OCI-M1 (cell line): ENCODE measurements at regions not wholly inside any gene's neighbourhood (a gene's known extent, or its start where the extent isn't known, plus 50 kb on each side); places are given as distances from the start of the nearest gene placed in this dataset.
A peak's percentile ranks its signal among the peaks of the same experiment; 100 is the strongest.

Source experiments
- DNase-seq: peaks from one replicate; lab custom pipeline; 2025; lab: John Stamatoyannopoulos, UW

- peak; percentile 31 for DNase-seq
Observed at GRCh38 chr5:87051502-87052113, 216.1 kb upstream of the RASA1 start.

- DNase-seq = no peak
Observed at GRCh38 chr5:87053146-87053545, 214.5 kb upstream of the RASA1 start.

- no peak for DNase-seq
Observed at GRCh38 chr5:87054821-87055220, 212.9 kb upstream of the RASA1 start.

DNA sequence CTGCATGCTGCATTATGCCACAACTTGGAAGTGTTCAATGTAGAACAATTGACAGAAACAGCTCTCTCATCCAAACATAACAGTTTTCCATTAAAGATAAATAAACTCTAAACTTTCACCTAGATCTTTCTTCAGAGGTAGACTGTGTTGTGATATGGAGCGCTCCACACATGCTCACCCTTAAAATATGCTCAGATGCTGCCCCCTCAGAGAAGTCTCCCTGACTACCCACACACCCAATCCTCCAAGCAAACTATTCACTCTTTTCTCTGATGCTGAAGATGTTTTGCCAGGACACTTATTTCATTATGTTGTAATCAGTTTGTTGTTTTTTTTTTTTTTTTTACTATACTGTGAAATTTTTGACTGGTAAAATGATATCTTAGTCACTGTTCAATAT is 206.6 kb upstream of the RASA1 start:
- no peak for DNase-seq

- no peak for DNase-seq
Observed at GRCh38 chr5:87069311-87069710, 198.4 kb upstream of the RASA1 start.

DNA sequence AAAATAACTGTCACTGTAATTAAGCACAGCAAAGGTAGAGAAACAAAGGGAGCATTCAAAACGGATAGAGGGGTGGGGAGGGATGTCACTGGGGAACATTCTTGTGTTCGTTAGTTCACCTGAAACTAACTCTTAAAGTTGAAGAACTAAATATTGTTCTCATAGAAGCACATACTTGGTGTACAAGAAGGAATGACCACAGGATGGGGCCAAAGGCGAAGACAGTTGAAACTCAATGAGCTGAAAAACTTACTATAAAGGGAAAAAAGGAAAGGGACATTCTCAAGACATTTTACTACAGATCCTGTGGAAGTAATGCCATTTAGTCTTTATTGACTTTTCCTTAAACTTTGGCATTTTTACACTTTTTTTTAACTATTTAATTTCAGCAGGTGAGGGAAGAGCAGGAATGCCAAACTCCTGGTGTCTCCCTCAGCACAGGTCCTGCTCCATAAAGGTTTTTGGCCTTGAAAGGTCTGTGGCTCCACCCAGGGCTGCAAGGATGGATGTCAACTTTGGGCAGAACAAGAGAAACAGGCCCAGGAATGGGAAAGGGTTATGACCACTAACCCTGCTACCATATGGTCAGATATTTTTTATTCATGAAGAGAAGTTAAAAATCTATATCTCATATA is 197.6 kb upstream of the RASA1 start:
- peak; percentile 67 for DNase-seq

GRCh38 chr5:87074072-87074471 is 193.6 kb upstream of the RASA1 start:
- no peak for DNase-seq

DNA sequence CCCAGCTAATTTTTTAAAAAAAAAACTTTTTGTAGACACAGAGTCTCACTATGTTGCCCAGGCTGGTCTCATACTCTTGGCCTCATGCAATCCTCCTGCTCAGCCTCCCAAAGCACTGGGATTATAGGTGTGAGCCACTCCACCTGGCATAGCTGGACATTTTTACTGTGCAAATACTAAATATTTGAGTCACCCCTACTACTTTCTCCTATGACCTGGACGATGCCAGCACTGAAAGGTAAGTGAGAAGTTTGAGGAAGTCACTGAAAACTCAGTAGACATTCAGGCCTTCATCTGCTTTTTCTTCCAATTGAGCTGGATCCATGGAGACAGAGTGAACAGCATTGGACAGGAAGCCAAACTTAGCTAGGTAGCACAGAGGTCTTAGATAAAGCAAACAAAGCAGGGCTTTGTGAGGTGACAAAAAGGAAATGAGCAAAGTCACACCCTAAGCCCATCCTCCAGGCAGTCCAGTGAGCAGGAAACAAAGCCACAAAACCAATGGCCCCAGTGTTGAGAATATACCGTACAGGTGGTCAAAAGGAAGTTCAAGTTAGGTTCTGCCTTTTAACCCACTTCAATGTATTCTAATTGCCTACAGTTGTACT is 192.6 kb upstream of the RASA1 start:
- peak; percentile 17 for DNase-seq

- DNase-seq = no peak
Observed at GRCh38 chr5:87076411-87076810, 191.3 kb upstream of the RASA1 start.

- no peak for DNase-seq
Observed at GRCh38 chr5:87076931-87077330, 190.8 kb upstream of the RASA1 start.

- DNase-seq = peak; percentile 81
Observed at GRCh38 chr5:87079219-87079618, 188.5 kb upstream of the RASA1 start.

- peak; percentile 37 for DNase-seq
Observed at GRCh38 chr5:87081016-87081415, 186.7 kb upstream of the RASA1 start.

GRCh38 chr5:87081511-87082372 is 185.9 kb upstream of the RASA1 start:
- peak; percentile 91 for DNase-seq

DNA sequence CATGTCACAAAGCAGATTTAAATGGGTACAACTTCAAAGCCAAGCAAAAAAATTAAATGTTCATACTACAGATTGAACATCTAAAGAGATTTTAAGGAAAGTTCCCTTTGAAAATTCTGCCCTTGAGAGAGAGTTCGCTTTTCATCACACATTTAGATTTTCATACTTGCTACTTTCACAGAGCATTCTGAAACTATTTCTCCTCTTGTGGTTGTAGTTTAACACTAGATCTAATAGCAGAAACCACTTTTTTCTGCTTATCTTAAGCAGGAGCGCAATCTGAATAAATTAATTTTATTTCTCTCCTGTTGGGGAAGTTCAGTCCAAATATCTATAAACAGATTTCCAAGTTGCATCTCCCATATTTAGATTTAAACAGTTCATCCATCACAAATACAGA is 173.3 kb upstream of the RASA1 start:
- DNase-seq = no peak

GRCh38 chr5:87094833-87095232 is 172.8 kb upstream of the RASA1 start:
- no peak for DNase-seq

DNA sequence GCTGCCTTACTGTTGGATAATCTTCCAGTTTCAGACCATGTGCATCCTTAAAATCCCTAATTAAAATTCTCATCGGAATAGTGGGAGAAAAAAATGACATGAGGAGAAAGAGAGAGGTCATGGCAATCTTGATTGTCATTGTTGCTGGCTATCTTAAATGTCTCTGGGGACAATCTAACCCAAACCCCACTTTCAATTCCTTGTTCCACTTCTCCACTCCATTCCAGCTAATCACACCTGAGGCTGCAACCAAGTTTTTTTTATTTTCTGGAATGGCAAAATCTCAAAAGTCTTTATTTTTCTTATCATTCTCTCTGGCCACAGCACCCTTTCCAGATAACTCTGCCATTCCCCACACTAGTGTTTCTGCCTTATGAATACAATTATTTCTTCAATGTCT is 171.9 kb upstream of the RASA1 start:
- no peak for DNase-seq

GRCh38 chr5:87097664-87098063 is 170.0 kb upstream of the RASA1 start:
- DNase-seq = peak; percentile 72

DNA sequence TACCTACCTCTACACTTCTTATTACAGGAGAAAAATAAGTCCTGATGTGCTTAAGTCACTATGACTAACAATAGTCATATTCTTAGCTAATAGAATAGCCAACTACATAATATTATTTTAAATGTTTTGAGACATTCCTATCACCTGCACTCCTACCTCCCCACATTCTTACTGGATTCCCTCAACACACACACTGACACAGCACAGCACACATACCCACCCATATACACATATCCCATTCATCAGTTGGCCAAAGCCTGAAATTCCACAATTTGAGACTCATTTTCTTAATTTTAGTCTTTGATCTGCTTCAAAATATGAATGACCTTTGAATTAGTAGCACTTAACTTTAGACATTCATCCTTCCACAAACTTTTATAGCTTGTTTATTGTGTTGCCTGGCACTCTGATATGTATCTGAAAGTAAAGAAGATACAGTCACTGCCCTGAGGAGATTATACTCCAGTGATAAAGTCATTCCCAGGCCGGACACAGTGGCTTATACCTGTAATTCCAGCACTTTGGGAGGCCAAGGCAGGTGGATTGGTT is 168.3 kb upstream of the RASA1 start:
- DNase-seq = no peak

DNA sequence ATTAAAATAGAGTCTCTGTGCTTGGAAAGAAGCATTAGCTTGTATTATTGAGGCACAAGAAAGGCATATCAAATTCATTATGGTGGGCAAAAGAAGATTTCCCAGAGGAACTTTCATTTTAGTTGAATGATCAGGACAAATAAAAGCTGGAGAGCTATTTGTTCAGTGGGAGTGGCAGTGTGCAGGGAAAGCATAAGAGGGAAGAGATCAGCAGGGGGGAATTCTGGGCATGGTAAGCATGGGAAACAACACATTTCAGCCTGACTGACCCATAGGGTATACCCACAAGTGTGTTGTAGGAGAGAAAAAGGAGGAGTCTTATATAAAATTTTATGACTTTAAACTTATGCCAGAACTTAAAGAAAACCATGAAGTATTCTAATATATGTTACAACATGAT is 167.7 kb upstream of the RASA1 start:
- no peak for DNase-seq

- no peak for DNase-seq
Observed at GRCh38 chr5:87101321-87101720, 166.4 kb upstream of the RASA1 start.

DNA sequence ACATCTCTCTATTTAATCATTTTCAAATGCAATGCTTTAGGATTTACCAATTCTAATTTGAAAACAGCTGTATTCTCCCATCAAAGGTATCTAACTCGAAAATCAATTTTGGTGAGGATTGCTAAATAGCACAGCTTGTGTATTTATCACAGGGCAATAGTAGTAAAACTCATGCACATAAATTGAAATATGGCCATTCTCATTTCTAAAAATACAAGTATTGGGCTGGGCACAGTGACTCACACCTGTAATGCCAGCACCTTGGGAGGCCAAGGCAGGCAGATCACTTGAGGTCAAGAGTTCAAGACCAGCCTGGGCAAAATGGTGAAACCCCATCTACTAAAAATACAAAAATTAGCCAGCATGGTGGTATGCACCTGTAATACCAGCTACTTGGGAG is 164.8 kb upstream of the RASA1 start:
- DNase-seq = no peak

DNA sequence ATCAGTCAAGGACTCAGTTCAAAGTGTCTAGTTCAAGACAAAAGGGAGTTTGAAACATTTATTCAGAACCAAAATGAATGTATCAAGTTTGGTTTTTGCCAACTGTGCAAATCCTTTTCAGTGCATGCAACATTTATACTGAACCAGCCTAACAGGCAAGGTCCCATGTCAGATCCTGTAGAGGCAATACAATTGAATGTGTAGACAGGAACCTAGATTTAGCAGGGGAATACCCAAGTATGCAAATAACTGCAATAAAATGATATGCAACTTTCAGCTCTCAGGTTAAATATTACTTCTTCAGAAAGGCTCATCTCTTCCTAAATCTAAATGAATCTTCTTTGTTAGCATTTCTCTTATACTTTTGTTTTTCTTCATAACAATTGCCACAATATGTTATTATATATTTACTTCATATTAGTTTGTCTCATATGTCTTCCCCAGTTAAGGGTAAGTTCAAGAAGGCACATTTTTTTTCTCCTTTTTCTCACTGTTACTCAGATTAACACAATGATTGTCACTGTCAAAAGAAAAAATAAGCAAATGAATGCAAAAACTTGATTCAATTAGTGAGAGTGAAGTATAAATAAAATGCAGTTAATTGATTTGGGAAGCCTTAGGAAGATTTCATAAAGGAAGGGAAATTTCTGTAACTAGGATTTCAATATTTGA is 163.9 kb upstream of the RASA1 start:
- DNase-seq = no peak
